Choroid plexus epithelial cell (primary cell): ENCODE measurements at regions not wholly inside any gene's neighbourhood (a gene's known extent, or its start where the extent isn't known, plus 50 kb on each side); places are given as distances from the start of the nearest gene placed in this dataset.

Experiments
- DNase-seq: peaks from one replicate; pipeline ENCODE4 v3.0.0-alpha.2; 2010; ENCODE audit warnings: low read depth
- H3K4me3 ChIP-seq: 2 replicates; pipeline ENCODE4 v1.5.1; 2011; ENCODE audit warnings: low read depth, mild to moderate bottlenecking, control low read depth, low read length, moderate library complexity
- CTCF ChIP-seq: conservative IDR thresholded peaks from 2 replicates; pipeline ENCODE4 v1.5.1; 2011; ENCODE audit warnings: low read depth, mild to moderate bottlenecking, control low read depth, inconsistent platforms, low read length, moderate library complexity

GRCh38 chr5:92777421-92777820 lies 803.6 kb downstream of the NR2F1-AS1 start:
- H3K4me3 ChIP-seq, result no peak overlapping the region
- no peak for TF ChIP-seq CTCF
- DNase-seq, result no peak

GRCh38 chr5:92775711-92776615 lies 805.1 kb downstream of the NR2F1-AS1 start:
- no peak for TF ChIP-seq CTCF
- H3K4me3 ChIP-seq, result no peak overlapping the region
- DNase-seq, result peak; percentile 18

DNA sequence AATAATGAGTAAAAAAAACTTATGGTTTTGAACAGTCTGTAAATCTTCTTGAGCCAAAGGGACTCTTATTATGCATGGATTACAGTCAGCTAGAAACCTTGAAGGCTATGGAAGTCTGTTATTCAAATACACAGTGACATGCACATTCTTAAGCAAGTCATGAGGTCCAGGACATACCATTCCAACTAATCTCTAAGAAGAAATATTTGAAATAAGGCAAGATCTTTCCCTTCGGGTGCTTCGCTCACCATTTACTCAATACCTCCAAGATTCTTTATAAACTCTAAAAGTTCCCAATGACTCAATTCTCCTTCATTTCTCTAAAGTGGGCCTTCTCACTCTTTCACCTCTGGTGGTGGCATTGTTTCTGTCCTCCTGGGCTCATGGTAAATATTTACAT lies 811.0 kb downstream of the NR2F1-AS1 start:
- no peak for TF ChIP-seq CTCF
- DNase-seq, result peak; percentile 94
- no peak overlapping the region for H3K4me3 ChIP-seq

GRCh38 chr5:92761585-92761984 lies 819.4 kb downstream of the NR2F1-AS1 start:
- H3K4me3 ChIP-seq, result no peak overlapping the region
- DNase-seq, result no peak
- no peak for TF ChIP-seq CTCF

DNA sequence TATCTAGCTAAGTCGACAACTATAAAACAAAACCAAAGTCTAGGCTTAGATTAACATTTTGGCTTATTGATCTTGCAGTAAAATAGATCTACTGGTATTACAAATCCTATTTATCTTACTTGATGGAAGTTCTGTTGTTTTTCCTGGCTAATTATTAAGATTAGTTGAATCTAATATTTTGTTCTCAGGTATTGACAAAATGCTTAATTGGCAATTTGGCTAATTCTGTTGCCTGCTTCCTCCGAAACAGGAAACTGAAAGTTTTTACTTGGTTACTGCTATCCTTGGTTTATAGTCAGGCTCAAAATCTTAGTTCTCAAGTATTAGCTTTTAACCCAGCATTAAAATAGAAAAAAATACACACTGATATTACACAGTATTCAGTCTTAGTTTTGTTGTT lies 820.5 kb downstream of the NR2F1-AS1 start:
- TF ChIP-seq CTCF, result no peak
- DNase-seq, result no peak
- no peak overlapping the region for H3K4me3 ChIP-seq

DNA sequence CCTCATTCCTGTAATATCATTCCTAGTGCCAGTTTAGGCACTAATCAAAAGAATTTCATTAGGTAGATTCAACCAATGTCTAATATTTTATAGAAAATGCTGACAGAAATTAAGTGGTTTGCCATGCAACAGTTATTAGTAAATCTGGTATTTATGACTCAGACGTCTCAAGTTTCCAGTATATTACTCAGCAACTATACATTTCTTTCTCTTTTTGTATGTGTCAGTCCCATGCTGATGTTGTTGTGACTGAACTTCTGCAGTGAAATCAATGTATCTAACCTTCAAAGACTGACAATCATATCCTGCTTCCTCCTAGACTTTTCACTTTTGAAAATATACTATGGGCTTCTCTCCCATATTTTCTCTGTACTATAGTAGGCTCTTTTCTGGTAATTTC lies 822.5 kb downstream of the NR2F1-AS1 start:
- no peak for TF ChIP-seq CTCF
- no peak overlapping the region for H3K4me3 ChIP-seq
- DNase-seq, result peak; percentile 80

DNA sequence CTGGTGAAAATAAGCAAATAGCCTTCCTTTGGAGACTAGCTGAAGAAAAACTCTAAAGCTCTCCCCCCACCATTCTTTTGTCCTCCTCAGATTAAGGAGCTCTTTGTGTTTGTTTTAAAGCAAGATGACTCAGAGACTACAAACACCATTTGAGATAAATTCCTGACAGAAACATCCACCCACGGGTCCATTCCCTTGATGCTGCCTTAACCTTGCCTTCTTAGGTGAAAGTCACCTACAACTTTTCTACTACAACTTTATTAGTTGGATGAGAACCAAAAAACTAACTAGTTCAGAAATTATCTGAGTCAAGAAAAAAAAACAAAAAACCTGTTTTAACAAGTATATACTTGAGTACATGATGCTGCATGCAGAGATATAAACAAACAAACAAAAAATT lies 831.1 kb downstream of the NR2F1-AS1 start:
- DNase-seq, result peak; percentile 68
- TF ChIP-seq CTCF, result no peak
- H3K4me3 ChIP-seq, result no peak overlapping the region
